HG02642 (cell line): ENCODE measurements at regions not wholly inside any gene's neighbourhood (a gene's known extent, or its start where the extent isn't known, plus 50 kb on each side); places are given as distances from the start of the nearest gene placed in this dataset.

Source experiments
- ATAC-seq: cut with Tn5 transposase; IDR thresholded peaks from one replicate; pipeline ENCODE4 v1.9.1; 2021; ENCODE audit warnings: mild to moderate bottlenecking; ENCODE audit not compliant: unreplicated experiment, poor library complexity

DNA sequence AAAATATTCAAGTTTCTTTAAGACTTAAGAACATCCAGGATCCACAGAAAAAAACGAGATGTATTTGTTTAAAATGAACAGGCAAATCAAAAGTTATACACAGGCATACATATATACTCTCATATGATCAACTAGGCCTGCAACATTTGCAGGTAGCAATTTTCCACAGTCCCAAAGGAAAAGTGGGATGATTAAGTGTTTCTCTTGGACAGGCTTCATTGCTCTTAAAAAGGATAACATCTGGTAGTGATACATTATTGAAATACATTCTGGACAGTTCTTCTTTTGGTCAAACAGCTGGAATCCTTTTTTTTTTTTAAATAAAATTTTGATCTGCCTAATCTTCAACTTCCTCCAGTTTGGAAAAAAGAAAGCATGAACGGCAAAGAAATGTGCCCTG lies 114.8 kb upstream of the TDRD3 start:
- ATAC-seq: no peak

DNA sequence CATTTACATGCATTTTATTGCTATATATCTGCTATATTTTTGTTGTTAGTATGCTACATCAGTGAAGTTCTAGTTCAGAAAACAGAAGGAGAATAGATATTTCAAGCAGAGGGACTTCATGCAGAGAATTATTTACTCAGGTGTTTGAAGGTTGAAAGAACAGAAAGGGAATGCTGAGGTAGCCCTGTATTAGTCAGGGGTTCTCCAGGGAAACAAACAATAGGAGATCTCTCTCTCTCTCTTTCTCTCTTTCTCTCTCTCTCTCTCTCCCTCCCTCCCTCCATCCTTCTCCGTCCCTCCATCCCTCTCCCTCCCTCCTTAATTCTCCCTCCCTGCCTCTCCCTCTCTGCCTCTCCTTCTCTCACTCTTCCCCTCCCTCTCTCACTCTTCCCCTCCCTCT lies 114.3 kb upstream of the TDRD3 start:
- no peak for ATAC-seq

DNA sequence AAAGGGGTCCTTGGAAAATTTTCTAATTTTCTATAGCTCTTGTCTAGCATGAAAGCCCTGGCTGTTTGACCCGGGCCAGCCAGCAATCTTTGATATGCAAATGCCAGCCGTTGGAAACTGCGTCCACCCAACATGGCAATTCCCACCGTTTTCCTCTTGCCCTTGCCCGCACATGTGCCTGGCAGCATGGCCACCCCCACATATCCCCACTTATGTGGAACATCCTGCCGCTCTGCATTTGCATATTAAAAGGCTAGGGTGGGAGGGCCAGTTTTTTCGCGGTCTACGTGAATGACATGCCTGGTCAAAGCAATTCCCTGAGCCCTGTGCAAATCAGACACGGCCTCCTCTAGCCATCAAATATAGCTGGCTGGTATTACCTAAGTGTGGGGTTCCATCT lies 110.3 kb upstream of the TDRD3 start:
- no peak for ATAC-seq

DNA sequence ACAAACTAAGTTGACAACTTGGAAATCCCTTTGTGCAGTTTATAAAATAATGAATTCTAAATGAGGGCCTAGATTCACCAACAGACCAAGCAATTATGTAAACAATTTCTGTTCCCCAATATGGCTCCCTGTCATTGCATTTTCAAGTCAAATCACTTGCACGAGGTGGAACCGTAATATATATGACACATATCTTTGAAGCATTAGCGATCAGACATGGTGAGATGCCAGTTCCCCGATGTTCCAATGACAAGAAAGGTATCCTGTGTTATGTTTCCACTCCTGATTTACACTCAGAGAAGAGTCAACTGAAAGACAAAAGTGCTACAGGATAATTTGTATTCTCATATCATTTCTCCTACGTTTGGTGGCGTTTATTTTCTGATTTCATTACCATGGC lies 108.5 kb upstream of the TDRD3 start:
- no peak for ATAC-seq

DNA sequence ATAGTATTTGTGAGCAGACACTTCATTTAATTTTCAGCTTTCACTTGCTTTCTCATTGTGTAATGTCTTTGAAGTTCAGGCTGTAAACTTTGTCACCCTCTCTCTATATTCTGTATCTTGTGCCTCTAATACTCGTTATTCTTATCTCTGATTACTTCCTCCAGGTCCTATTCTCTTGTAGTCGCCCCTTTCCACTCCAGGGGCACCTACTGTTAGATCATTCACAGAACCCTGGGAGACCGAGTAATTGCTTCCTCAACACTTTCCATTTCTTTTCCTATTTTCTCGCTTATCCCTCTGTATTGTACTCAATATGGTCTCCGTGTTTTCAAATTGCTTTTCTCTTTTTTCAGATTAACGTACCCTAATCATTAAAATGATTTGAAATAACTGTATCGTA lies 93.9 kb upstream of the TDRD3 start:
- ATAC-seq: no peak

DNA sequence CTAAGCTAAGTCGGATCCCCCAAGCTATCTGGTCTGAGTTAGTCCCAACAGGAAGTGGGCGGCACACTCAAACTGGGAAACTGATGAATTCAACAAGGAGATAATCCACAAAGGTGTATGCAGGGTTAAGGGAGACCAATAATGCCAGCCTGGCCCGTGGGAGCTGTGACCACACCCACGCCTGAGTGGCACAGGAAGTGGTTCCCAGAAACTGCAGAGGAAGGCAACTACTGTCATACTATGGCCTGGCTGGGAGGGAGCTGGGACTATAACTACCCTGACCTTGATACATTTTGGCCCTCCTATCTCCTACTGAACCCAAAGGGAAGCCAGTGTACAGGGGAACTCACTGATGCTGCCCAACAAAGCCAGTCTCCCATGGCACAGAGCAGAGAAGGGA lies 85.5 kb upstream of the TDRD3 start:
- no peak for ATAC-seq

DNA sequence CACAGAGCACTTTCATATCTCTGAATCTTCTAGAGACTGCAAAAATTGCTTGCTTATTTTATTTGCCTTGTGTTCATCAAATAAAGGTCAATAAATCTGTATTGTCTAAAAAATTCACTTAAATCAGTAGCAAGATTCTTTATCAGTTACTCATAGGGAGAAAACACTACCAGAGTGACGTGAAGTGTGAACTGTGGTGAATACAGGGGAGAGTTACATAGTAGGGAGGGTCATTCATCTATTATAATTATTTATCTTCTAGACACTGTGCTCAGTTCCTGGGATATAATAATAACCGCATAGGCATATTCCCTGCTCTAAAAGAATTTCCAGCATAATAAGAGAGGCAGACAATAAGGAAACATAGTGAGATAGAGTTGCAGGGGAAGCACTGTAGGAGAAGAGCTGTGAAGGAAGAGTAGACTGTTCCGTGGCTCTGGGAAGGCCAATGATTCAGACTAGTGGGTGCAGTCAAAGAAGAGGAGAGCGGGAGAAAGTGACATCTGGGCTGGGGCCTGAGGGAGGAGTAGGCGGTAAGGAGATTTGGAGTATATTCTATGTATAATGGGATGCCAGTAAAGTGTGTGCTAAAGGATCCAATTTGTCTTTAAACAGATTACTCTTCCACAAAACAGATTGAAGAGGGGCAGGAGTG lies 84.0 kb upstream of the TDRD3 start:
- ATAC-seq: no peak

DNA sequence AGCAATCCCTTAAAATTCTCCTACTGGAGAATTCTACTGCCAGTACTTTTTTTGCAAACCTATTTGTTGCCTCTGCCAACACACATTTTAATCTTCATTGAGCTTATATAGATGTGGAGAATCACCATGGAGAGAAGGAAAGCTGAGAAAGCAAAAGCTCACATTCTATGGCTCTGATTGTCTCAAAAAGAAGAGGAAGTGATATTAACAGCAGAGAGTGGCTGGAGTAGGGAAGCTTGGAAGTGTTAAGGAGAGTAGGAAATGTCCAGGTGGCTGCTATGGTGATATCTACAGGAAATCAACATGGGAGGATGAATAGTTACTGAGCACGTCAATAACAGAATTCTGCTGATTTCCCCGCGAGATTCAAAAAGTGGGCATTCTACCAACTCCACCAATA lies 78.8 kb upstream of the TDRD3 start:
- ATAC-seq: no peak

DNA sequence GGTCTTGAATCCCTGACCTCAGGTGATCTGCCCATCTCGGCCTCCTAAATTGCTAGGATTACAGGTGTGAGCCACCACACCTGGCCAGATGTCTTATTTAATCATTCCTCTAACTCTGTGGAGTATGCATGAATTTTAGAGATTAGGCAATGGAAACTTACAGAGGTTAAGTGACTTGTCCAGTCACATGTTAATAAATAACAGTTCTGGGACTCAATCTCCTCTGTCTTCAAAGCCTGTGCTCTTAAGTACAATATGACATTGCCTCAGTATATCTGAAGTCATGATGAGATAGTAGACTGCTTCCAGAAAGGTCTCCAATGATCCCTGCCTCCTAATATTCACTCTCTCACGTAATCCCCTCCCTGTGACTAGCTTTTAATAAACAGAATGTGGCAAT lies 72.9 kb upstream of the TDRD3 start:
- ATAC-seq: no peak

DNA sequence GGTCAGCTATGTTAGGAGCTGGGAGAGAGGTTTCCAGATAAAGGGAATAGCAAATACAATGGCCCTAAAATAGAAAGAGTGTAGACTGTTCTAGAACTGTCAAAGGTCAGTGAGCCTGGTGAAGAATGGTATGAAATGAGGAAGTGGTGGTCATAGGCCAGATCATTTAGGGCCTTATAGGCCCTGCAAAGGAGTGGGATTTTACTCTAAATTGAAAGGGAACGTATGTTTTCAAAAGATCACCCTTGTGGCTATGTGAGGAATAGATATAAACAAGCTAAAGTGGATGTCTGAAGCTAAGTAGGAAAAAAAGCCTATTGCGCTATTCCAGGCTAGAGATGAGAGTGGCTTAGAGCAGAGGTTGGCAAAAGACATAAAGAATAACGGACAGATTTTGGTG lies 70.7 kb upstream of the TDRD3 start:
- ATAC-seq: no peak

DNA sequence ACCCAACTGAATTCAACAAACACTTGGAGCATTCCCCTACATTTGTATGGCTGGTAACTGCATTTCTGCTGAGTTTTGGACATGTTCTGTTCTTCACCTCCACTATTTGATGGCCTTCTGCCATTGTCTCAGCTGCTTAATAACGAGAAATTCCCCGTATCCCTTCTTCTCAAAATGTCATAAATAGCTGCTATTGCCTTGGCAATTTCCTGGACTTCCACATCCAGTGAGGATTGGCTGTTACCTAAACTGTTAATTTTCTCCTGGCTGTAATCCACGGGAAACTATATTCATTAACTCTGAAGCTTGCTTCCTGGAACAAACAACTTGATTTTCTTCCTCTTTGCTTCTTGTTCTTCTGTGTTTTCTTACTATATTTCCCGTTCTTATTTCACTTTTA lies 69.5 kb upstream of the TDRD3 start:
- no peak for ATAC-seq

DNA sequence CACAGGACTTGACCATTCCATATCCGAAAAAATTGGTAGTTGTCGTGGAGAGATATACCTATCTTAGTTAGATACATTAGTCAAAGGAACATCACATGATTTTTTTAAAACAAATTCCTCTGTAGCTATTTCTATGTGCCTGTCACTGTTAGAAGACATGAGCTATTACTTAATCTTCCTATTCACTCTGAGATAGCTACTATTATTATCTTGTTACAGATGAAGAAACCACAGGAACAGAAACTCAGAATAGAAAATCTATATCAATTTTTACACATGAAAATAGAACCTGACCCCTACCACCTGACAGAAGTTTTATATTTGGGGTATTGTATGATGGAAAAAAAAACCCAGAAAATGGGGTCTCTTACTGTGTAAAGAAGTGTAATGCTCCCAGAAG lies 68.9 kb upstream of the TDRD3 start:
- no peak for ATAC-seq

DNA sequence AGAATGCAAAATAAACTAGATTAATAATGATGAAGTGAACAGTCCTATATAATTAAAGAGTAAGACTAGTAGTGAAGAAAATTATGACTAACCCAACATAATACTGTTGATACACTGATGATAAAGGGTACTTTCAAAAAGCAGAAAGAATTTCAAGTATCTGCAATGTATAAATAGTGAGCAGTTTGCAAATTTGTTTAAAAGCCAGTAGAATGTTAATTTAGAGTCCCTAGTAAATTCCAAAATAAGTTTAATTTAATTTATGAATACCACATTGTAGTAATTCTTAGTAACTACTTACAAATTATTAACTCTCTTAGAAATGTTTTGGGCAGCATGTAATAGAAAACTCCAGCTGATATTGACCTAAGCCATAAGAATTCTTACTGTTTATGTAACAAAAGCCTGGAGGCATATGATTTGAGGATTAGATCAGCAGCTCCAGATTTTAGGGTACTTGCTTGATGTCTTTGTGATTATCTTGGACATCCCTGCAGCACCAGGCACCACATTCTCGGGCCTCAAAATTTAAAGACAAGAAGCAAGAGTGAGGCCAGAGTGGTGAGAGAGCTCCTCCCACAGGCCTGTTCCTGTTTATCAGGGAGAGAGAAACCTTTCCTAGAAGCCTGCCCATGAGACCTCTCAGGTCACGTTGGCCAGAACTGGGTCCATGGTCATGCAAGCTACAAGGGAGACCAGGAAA lies 67.6 kb upstream of the TDRD3 start:
- peak; percentile 68 for ATAC-seq

DNA sequence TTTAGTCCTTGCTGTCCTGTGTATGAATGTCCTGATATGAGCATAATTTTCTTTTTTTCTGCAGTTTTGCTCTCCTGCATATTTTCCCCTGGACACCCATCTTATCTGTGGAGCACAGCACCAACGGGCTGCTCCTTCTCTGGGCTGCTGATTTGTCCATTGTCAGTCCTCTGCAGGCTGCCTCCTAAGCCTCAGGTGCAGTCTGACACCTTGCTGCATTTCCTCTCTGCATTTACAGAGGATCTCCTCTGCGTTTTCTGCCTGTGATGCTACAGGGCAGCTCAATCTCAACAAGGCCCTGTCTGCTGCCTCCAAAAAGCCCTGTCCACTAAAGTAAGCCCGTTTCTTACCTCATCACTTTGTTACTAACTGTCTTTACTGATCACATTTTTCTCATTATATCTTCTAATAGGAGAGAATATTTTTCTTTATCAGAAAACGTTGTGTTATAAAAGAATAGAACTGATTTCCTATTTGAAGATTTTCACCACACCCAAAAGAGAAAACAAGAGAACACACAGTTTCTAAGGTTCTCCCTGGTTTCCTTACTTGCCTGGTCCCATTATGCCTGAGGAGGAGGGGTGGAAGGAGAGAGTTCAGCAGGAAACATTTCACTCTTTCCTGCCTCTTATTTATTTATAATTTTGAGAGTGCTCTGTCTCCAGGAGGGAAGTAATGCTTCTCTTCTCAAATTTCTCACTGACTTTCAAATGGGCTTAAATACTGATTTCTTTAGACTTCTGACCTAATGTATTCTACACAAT lies 65.6 kb upstream of the TDRD3 start:
- ATAC-seq: no peak

DNA sequence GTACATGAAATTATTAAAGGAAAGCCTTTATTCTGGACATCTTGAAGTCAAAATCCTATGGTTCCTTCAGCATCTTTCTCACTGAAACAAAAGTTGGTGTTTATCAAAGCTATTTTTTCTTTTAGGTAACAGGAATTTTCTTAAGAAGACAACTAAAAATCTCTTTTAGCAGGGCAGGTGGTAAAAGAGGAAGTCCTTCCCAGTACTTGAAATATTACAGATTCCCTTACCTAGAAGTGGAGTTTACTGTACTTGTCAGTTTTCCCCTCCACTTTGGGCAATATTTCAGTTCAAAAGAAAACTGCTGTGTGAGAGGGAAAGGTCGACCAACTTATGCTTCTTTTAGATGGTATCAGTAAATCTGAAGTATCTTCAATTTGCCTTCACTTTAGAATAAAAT lies 64.3 kb upstream of the TDRD3 start:
- no peak for ATAC-seq

DNA sequence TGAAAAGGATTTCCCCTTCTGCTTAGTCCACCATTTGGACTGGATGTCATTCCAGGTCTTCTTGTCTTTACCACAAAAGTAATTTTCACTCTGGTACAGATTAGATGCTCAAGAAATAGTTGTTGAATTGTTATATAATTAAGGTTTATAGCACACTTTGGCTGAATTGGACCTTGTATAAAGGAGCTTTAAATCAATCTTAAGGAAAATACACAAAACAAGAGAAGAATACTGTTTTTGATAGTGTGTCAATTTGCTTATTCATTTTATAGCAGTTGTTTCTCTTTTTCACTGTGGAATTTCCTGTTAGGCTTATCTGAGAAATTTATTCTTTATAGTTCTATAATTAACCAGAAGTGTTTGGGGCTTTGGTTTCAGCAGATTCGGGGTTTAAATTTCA lies 62.7 kb upstream of the TDRD3 start:
- no peak for ATAC-seq

DNA sequence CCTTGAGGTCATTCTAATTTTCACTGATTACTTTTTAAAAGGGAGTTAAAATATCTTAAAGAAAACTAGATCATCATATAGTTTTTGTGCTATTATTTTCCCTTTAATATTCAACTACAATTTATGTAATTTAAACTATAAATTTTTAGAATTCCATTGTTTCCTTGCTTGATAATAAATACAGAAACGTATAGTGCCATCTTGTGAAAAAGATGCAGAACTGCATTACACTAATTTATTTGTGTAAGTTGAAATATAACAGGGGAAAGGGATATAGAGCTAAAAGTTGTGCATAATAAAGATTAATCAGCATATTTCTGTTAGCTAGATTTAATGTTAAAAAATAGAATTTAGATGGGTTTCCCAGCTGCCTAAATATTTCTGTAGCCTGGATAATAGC lies 61.5 kb upstream of the TDRD3 start:
- no peak for ATAC-seq

DNA sequence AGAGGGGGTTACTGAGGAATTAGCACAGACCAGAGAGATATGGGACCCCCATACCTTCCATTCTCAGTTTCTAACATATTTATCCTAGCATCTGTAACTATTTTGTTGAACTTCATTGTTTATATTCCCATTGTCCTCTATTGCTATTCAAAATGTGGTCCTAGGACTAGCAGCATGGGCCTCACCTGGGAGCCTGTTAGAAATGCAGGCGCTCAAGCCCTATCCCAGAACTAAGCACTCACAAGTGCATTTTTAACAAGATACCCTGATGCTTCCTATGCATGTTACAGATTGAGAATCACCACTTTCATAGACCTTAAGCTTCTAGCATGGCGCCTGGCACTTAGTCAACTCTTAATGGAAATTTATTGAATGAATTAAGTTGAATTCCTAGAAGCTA lies 58.3 kb upstream of the TDRD3 start:
- ATAC-seq: no peak

DNA sequence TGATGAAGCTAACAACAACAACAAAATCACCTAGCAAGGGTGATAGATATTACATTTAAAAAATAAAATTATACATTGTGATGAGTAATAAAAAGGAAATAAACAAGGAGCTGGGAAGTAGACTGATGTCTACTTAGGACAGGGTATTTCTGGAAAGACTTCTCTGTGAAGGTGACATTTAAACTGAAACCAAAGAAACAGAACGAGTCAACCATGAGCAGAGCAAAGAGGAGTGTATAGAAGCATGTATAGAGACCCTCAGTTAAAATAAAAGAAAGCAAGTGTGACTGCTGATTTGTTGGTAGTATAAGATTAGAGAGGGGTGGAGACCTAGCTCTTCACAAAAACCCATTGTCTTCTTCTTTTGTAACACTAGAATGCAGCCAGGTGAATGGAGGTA lies 53.0 kb upstream of the TDRD3 start:
- no peak for ATAC-seq

DNA sequence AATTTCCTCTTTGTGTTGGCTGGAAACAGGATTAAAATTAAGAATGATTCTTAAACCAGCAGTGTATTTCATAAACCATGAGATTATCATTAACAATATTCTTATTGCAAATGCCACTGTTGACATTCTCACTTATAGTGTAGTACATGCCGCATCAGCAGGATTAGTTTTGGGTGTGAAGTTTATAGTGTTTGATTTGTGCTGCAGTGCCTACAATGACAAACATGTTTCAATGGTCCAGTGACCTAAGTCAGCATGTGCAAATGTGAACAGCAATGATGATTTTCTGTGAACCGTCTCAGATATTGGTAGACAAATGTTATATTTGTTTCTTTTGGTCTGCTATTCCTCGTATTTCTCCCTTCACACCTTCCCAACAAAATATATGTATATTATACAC lies 49.8 kb upstream of the TDRD3 start:
- ATAC-seq: no peak
